ENCODE measurements at regions not wholly inside any gene's neighbourhood (a gene's known extent, or its start where the extent isn't known, plus 50 kb on each side); places are given as distances from the start of the nearest gene placed in this dataset.

- 88% methylated on average over 8 of the region's 8 CpGs for WGBS
- Histone ChIP-seq H3K4me1 (ENCODE audit: insufficient read depth) (no peaks in the 10 kb centered on the region), H3K4me3 (ENCODE audit: low read depth, low read length) (no peak overlapping the region), H3K36me3 (ENCODE audit: insufficient read depth) (no peaks in the 10 kb centered on the region), H3K27ac (ENCODE audit: low read depth) (no peak overlapping the region)
- no peak for DNase-seq (ENCODE audit: extremely low spot score)
Measured at GRCh38 chr6:8361259-8361658, 74.1 kb downstream of the SLC35B3 start.

- Histone ChIP-seq H3K27ac (ENCODE audit: low read depth) (no peak overlapping the region), H3K4me3 (ENCODE audit: low read depth, low read length) (no peak overlapping the region), H3K4me1 (ENCODE audit: insufficient read depth) (no peaks in the 10 kb centered on the region), H3K36me3 (ENCODE audit: insufficient read depth) (no peaks in the 10 kb centered on the region)
- WGBS = 74% methylated on average over 4 of the region's 4 CpGs
- DNase-seq (ENCODE audit: extremely low spot score) = no peak
Measured at GRCh38 chr6:8352966-8353340, 82.4 kb downstream of the SLC35B3 start.

GRCh38 chr6:8352335-8352965, 82.9 kb downstream of the SLC35B3 start:
- 87% methylated on average over 1 of the region's 1 CpG for WGBS
- DNase-seq (ENCODE audit: extremely low spot score) = no peak
- H3K4me1 ChIP-seq (ENCODE audit: insufficient read depth) = no peaks in the 10 kb centered on the region
- H3K36me3 ChIP-seq (ENCODE audit: insufficient read depth) = no peaks in the 10 kb centered on the region
- H3K27ac ChIP-seq (ENCODE audit: low read depth) = no peak overlapping the region
- H3K4me3 ChIP-seq (ENCODE audit: low read depth, low read length) = no peak overlapping the region

- H3K4me3 ChIP-seq (ENCODE audit: low read depth, low read length) = no peak overlapping the region
- H3K27ac ChIP-seq (ENCODE audit: low read depth) = no peak overlapping the region
- WGBS = 64% methylated on average over 3 of the region's 3 CpGs
- H3K4me1 ChIP-seq (ENCODE audit: insufficient read depth) = no peaks in the 10 kb centered on the region
- no peak for DNase-seq (ENCODE audit: extremely low spot score)
- H3K36me3 ChIP-seq (ENCODE audit: insufficient read depth) = no peaks in the 10 kb centered on the region
Measured at GRCh38 chr6:8343600-8343999, 91.7 kb downstream of the SLC35B3 start.

- H3K27ac ChIP-seq (ENCODE audit: low read depth) = no peak overlapping the region
- no peak for DNase-seq (ENCODE audit: extremely low spot score)
- H3K4me3 ChIP-seq (ENCODE audit: low read depth, low read length) = no peak overlapping the region
- WGBS = 80% methylated on average over 10 of the region's 10 CpGs
- no peaks in the 10 kb centered on the region for H3K36me3 ChIP-seq (ENCODE audit: insufficient read depth)
- H3K4me1 ChIP-seq (ENCODE audit: insufficient read depth) = no peaks in the 10 kb centered on the region
Measured at GRCh38 chr6:8342241-8342819, 93.0 kb downstream of the SLC35B3 start.

GRCh38 chr6:8337147-8337546, 98.2 kb downstream of the SLC35B3 start:
- no peaks in the 10 kb centered on the region for H3K36me3 ChIP-seq (ENCODE audit: insufficient read depth)
- 56% methylated on average over 4 of the region's 4 CpGs for WGBS
- H3K4me1 ChIP-seq (ENCODE audit: insufficient read depth) = no peaks in the 10 kb centered on the region
- H3K4me3 ChIP-seq (ENCODE audit: low read depth, low read length) = no peak overlapping the region
- H3K27ac ChIP-seq (ENCODE audit: low read depth) = no peak overlapping the region
- DNase-seq (ENCODE audit: extremely low spot score) = no peak

GRCh38 chr6:8336406-8337057, 98.8 kb downstream of the SLC35B3 start:
- DNase-seq (ENCODE audit: extremely low spot score) = no peak
- Histone ChIP-seq H3K36me3 (ENCODE audit: insufficient read depth) (no peaks in the 10 kb centered on the region), H3K27ac (ENCODE audit: low read depth) (no peak overlapping the region), H3K4me1 (ENCODE audit: insufficient read depth) (no peaks in the 10 kb centered on the region), H3K4me3 (ENCODE audit: low read depth, low read length) (no peak overlapping the region)
- 83% methylated on average over 11 of the region's 11 CpGs for WGBS

- H3K27ac ChIP-seq (ENCODE audit: low read depth) = no peak overlapping the region
- no peaks in the 10 kb centered on the region for H3K4me1 ChIP-seq (ENCODE audit: insufficient read depth)
- H3K36me3 ChIP-seq (ENCODE audit: insufficient read depth) = no peaks in the 10 kb centered on the region
- no peak overlapping the region for H3K4me3 ChIP-seq (ENCODE audit: low read depth, low read length)
- WGBS = 86% methylated on average over 7 of the region's 7 CpGs
- no peak for DNase-seq (ENCODE audit: extremely low spot score)
Measured at GRCh38 chr6:8335896-8336295, 99.4 kb downstream of the SLC35B3 start.

GRCh38 chr6:8335381-8335780, 100.0 kb downstream of the SLC35B3 start:
- no peak for DNase-seq (ENCODE audit: extremely low spot score)
- Histone ChIP-seq H3K36me3 (ENCODE audit: insufficient read depth) (no peaks in the 10 kb centered on the region), H3K4me3 (ENCODE audit: low read depth, low read length) (no peak overlapping the region), H3K4me1 (ENCODE audit: insufficient read depth) (no peaks in the 10 kb centered on the region), H3K27ac (ENCODE audit: low read depth) (no peak overlapping the region)
- WGBS = 90% methylated on average over 1 of the region's 1 CpG

GRCh38 chr6:8334113-8334512, 101.2 kb downstream of the SLC35B3 start:
- WGBS = 64% methylated on average over 5 of the region's 5 CpGs

GRCh38 chr6:8329562-8329961, 105.8 kb downstream of the SLC35B3 start:
- Histone ChIP-seq H3K27ac (ENCODE audit: low read depth) (no peak overlapping the region), H3K36me3 (ENCODE audit: insufficient read depth) (no peaks in the 10 kb centered on the region), H3K4me1 (ENCODE audit: insufficient read depth) (no peaks in the 10 kb centered on the region), H3K4me3 (ENCODE audit: low read depth, low read length) (no peak overlapping the region)
- no peak for DNase-seq (ENCODE audit: extremely low spot score)
- 44% methylated on average over 8 of the region's 8 CpGs for WGBS

More at GRCh38 chr6:8334113-8334512, 101.2 kb downstream of the SLC35B3 start:
- DNase-seq (ENCODE audit: extremely low spot score) = no peak
- H3K4me3 ChIP-seq (ENCODE audit: low read depth, low read length) = no peak overlapping the region
- H3K27ac ChIP-seq (ENCODE audit: low read depth) = no peak overlapping the region
- no peaks in the 10 kb centered on the region for H3K4me1 ChIP-seq (ENCODE audit: insufficient read depth)
- H3K36me3 ChIP-seq (ENCODE audit: insufficient read depth) = no peaks in the 10 kb centered on the region

- Histone ChIP-seq H3K36me3 (ENCODE audit: insufficient read depth) (no peaks in the 10 kb centered on the region), H3K4me3 (ENCODE audit: low read depth, low read length) (no peak overlapping the region), H3K27ac (ENCODE audit: low read depth) (no peak overlapping the region), H3K4me1 (ENCODE audit: insufficient read depth) (no peaks in the 10 kb centered on the region)
- 81% methylated on average over 7 of the region's 7 CpGs for WGBS
- no peak for DNase-seq (ENCODE audit: extremely low spot score)
Measured at GRCh38 chr6:8325743-8326142, 109.6 kb downstream of the SLC35B3 start.

GRCh38 chr6:8322659-8323058, 112.7 kb downstream of the SLC35B3 start:
- Histone ChIP-seq H3K36me3 (ENCODE audit: insufficient read depth) (no peaks in the 10 kb centered on the region), H3K4me1 (ENCODE audit: insufficient read depth) (no peaks in the 10 kb centered on the region), H3K4me3 (ENCODE audit: low read depth, low read length) (no peak overlapping the region), H3K27ac (ENCODE audit: low read depth) (no peak overlapping the region)
- WGBS = 80% methylated on average over 6 of the region's 6 CpGs
- no peak for DNase-seq (ENCODE audit: extremely low spot score)

- WGBS = 90% methylated on average over 3 of the region's 3 CpGs
- Histone ChIP-seq H3K27ac (ENCODE audit: low read depth) (no peak overlapping the region), H3K4me3 (ENCODE audit: low read depth, low read length) (no peak overlapping the region), H3K36me3 (ENCODE audit: insufficient read depth) (no peaks in the 10 kb centered on the region), H3K4me1 (ENCODE audit: insufficient read depth) (no peaks in the 10 kb centered on the region)
- DNase-seq (ENCODE audit: extremely low spot score) = no peak
Measured at GRCh38 chr6:8321671-8322404, 113.5 kb downstream of the SLC35B3 start.
